Ishikawa (cell line): ENCODE measurements at regions not wholly inside any gene's neighbourhood (a gene's known extent, or its start where the extent isn't known, plus 50 kb on each side); places are given as distances from the start of the nearest gene placed in this dataset.

Source experiments
- CEBPB ChIP-seq: IDR thresholded peaks from 2 replicates; pipeline ENCODE4 v1.6.1; 2012
- CREB1 ChIP-seq: IDR thresholded peaks from 2 replicates; pipeline ENCODE4 v1.6.1; 2012; ENCODE audit warnings: low read depth
- EGR1 ChIP-seq: IDR thresholded peaks from 2 replicates; pipeline ENCODE4 v1.6.1; 2012
- EP300 ChIP-seq: IDR thresholded peaks from 2 replicates; pipeline ENCODE4 v1.6.1; 2012; ENCODE audit warnings: borderline replicate concordance
- FOXM1 ChIP-seq: IDR thresholded peaks from 2 replicates; pipeline ENCODE4 v1.6.1; 2012; ENCODE audit warnings: low read depth, borderline replicate concordance
- NFIC ChIP-seq: IDR thresholded peaks from 2 replicates; pipeline ENCODE4 v1.6.1; 2012
- RAD21 ChIP-seq: IDR thresholded peaks from 2 replicates; pipeline ENCODE4 v1.6.1; 2012; ENCODE audit warnings: low read depth
- TAF1 ChIP-seq: IDR thresholded peaks from 2 replicates; pipeline ENCODE4 v1.6.1; 2012; ENCODE audit warnings: low read depth, mild to moderate bottlenecking
- TCF12 ChIP-seq: IDR thresholded peaks from 2 replicates; pipeline ENCODE4 v1.6.1; 2012; ENCODE audit warnings: low read depth
- TEAD4 ChIP-seq: IDR thresholded peaks from 2 replicates; pipeline ENCODE4 v1.6.1; 2012
- YY1 ChIP-seq: IDR thresholded peaks from 2 replicates; pipeline ENCODE4 v1.6.1; 2012; ENCODE audit warnings: low read depth
- ZBTB7A ChIP-seq: IDR thresholded peaks from 2 replicates; pipeline ENCODE4 v1.6.1; 2012; ENCODE audit warnings: low read depth
- TF ChIP-seq, protein P1 (sequence below): IDR thresholded peaks from 2 replicates; pipeline ENCODE4 v1.6.1; 2012
- TF ChIP-seq, protein P2 (sequence below): IDR thresholded peaks from 2 replicates; pipeline ENCODE4 v1.6.1; 2012
- TF ChIP-seq, protein P3 (sequence below): IDR thresholded peaks from 2 replicates; pipeline ENCODE4 v1.6.1; 2012; ENCODE audit warnings: low read depth, mild to moderate bottlenecking

DNA sequence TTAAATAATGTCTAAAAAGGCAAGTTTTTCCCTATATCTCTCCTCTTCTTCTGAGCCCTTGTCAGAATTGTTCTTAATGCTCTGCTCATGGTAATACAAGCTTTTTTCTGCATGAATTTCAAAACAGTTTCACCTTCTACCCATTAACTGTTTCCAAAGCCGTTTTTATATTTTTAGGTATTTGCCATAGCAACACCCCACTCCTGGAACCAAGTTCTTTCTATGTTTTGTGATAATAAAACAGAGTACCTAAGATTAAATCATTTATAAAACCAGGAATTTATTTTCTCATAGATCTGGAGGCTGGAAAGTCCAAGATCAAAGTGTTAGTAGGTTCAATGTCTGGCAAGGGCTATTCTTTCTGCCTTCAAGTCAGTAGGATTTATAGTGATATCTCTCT is 497.4 kb downstream of the ETS1 start:
- TF ChIP-seq RAD21: no peak
- no peak for TF ChIP-seq TCF12
- TF ChIP-seq, protein P1, sequence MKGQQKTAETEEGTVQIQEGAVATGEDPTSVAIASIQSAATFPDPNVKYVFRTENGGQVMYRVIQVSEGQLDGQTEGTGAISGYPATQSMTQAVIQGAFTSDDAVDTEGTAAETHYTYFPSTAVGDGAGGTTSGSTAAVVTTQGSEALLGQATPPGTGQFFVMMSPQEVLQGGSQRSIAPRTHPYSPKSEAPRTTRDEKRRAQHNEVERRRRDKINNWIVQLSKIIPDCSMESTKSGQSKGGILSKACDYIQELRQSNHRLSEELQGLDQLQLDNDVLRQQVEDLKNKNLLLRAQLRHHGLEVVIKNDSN: no peak
- no peak for TF ChIP-seq EGR1

DNA sequence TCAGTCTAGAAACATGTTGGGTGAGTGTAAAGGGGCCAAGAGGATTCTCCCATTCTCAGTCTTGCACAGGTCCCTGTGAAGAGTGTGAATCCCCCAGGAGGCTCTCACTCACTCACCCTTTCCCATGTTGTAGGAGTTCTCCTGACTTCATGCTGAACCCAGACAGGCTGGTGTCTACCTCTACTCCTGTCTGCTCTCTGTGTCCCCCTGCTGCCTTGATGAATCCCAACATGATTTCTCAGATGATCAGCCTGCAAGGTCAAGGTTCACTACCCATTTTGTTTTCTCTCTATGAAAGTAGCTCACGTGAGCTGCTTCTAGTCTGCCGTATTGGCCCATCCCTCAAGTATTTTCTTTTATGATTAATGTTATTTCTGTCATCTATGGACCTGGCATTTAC is 500.6 kb downstream of the ETS1 start:
- TF ChIP-seq TAF1: no peak
- TF ChIP-seq NFIC: no peak
- TF ChIP-seq CEBPB: no peak
- TF ChIP-seq EGR1: no peak
- TF ChIP-seq FOXM1: no peak
- no peak for TF ChIP-seq TCF12
- no peak for TF ChIP-seq CREB1
- TF ChIP-seq, protein P2, sequence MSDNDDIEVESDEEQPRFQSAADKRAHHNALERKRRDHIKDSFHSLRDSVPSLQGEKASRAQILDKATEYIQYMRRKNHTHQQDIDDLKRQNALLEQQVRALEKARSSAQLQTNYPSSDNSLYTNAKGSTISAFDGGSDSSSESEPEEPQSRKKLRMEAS: no peak
- no peak for TF ChIP-seq YY1
- TF ChIP-seq, protein P1: no peak
- TF ChIP-seq, protein P3, sequence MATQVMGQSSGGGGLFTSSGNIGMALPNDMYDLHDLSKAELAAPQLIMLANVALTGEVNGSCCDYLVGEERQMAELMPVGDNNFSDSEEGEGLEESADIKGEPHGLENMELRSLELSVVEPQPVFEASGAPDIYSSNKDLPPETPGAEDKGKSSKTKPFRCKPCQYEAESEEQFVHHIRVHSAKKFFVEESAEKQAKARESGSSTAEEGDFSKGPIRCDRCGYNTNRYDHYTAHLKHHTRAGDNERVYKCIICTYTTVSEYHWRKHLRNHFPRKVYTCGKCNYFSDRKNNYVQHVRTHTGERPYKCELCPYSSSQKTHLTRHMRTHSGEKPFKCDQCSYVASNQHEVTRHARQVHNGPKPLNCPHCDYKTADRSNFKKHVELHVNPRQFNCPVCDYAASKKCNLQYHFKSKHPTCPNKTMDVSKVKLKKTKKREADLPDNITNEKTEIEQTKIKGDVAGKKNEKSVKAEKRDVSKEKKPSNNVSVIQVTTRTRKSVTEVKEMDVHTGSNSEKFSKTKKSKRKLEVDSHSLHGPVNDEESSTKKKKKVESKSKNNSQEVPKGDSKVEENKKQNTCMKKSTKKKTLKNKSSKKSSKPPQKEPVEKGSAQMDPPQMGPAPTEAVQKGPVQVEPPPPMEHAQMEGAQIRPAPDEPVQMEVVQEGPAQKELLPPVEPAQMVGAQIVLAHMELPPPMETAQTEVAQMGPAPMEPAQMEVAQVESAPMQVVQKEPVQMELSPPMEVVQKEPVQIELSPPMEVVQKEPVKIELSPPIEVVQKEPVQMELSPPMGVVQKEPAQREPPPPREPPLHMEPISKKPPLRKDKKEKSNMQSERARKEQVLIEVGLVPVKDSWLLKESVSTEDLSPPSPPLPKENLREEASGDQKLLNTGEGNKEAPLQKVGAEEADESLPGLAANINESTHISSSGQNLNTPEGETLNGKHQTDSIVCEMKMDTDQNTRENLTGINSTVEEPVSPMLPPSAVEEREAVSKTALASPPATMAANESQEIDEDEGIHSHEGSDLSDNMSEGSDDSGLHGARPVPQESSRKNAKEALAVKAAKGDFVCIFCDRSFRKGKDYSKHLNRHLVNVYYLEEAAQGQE: no peak
- no peak for TF ChIP-seq EP300
- TF ChIP-seq ZBTB7A: no peak
- TF ChIP-seq RAD21: no peak
- no peak for TF ChIP-seq TEAD4

DNA sequence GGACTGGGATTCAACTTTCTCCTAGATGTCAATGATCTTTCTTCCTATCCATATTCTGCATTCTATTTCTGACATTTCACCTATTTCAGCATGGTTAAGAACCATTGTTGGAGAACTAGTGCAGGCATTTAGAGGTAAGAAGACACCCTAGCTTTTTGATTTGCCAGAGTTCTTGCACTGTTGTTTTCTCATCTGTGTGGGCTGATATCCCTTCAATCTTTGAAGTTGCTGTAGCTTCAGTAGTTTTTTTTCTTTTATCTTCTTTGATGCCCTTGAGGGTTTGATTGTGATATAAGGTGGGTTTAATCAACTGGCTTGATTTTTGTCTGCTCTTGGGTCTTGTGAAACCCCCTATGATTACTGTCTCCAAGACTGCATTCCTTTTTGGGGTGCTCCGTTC is 502.1 kb downstream of the ETS1 start:
- TF ChIP-seq, protein P3: no peak
- TF ChIP-seq YY1: no peak

DNA sequence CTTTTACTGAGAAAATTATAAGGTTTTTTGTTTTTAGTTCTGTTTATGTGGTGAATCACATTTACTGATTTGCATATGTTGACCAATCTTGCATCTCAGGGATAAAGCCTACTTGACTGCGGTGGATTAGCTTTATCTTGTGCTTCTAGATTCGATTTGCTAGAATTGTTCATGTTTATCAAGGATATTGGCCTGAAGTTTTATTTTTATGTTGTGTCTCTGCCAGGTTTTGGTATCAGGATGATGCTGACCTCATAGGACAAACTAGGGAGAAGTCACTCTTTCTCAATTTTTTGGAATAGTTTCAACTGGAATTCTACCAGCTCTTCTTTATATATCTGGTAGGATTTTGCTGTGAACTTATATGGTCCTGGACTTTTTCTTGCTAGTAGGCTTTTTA is 504.8 kb downstream of the ETS1 start:
- TF ChIP-seq RAD21 (no peak), YY1 (no peak), TEAD4 (no peak), EGR1 (no peak), EP300 (no peak), CEBPB (no peak), TAF1 (no peak), ZBTB7A (no peak), FOXM1 (no peak)
- TF ChIP-seq, protein P3: no peak
- TF ChIP-seq, protein P2: no peak
- TF ChIP-seq, protein P1: no peak

DNA sequence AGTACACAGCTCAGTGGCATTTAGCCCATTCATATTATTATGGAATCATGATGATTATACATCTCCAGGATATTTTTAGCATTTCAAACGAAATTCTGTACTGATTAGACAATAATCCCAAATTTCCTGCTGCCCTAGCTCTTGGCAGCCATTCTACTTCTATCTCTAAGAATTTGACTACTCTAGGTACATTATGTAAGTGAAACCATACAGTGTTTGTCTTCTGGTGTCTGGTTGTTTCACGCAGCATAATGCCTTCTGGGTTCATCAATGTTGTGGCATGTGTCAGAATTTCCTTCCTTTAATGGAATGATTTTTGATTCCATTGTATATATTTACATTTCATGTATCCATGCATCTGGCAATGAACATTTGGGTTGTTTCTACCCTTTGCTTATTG is 517.7 kb downstream of the ETS1 start:
- TF ChIP-seq CREB1 (no peak), FOXM1 (no peak), EP300 (no peak), TAF1 (no peak), TCF12 (no peak)
- TF ChIP-seq, protein P1: no peak
